ENCODE measurements at regions not wholly inside any gene's neighbourhood (a gene's known extent, or its start where the extent isn't known, plus 50 kb on each side); places are given as distances from the start of the nearest gene placed in this dataset.

GRCh38 chr2:128519517-128520215, 201.0 kb upstream of the HS6ST1 start:
- TF ChIP-seq CTCF (conservative IDR thresholded peaks at IDR 0.05; ENCODE audit: low read depth, low read length) (no peak), EZH2 (IDR thresholded peaks at IDR 0.05; ENCODE audit: low read length, unreplicated experiment) (no peak)
